ENCODE measurements at regions not wholly inside any gene's neighbourhood (a gene's known extent, or its start where the extent isn't known, plus 50 kb on each side); places are given as distances from the start of the nearest gene placed in this dataset.

DNA sequence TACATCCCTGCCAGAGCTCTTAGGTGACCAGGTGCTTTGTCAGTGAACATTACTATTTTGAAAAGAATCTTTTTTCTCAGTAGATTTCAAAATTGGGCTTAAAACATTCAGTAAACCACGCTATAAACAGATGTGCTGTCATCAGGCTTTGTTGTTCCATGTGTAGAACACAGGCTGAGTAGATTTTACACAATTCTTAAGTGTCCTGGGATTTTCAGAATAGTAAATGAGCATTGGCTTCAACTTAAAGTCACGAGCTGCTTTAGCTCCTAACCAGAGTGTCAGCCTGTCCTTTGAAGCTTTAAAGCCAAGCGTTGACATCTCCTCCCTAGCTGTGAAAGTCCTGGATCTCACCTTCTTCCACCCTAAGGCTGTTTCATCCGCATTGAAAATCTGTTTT lies 83.6 kb downstream of the CARTPT start:
- TF ChIP-seq, protein P1, sequence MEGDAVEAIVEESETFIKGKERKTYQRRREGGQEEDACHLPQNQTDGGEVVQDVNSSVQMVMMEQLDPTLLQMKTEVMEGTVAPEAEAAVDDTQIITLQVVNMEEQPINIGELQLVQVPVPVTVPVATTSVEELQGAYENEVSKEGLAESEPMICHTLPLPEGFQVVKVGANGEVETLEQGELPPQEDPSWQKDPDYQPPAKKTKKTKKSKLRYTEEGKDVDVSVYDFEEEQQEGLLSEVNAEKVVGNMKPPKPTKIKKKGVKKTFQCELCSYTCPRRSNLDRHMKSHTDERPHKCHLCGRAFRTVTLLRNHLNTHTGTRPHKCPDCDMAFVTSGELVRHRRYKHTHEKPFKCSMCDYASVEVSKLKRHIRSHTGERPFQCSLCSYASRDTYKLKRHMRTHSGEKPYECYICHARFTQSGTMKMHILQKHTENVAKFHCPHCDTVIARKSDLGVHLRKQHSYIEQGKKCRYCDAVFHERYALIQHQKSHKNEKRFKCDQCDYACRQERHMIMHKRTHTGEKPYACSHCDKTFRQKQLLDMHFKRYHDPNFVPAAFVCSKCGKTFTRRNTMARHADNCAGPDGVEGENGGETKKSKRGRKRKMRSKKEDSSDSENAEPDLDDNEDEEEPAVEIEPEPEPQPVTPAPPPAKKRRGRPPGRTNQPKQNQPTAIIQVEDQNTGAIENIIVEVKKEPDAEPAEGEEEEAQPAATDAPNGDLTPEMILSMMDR (IDR thresholded peaks at IDR 0.05): no peak
- TF ChIP-seq POLR2A (IDR thresholded peaks at IDR 0.05): no peak
